Lung (tissue), 11 donors: ENCODE measurements at regions not wholly inside any gene's neighbourhood (a gene's known extent, or its start where the extent isn't known, plus 50 kb on each side); places are given as distances from the start of the nearest gene placed in this dataset.

Source experiments
- ATAC-seq: fragments of 200-7000 bp; cut with Tn5 transposase; one replicate; pipeline ENCODE4 v1.9.1; 2020; ENCODE audit warnings: moderate number of reproducible peaks; ENCODE audit not compliant: insufficient read depth, low FRiP score
- DNase-seq, 3 donors: peaks; one replicate each; pipeline ENCODE4 v3.0.0-alpha.2; 2013 to 2017
- H3K27ac ChIP-seq, 2 donors: one replicate each; pipeline ENCODE4 v1.5.1; 2013; ENCODE audit warnings: mild to moderate bottlenecking in 2 of 2, moderate library complexity in 2 of 2, control low read depth in 1 of 2, inconsistent platforms in 1 of 2, low read depth in 1 of 2, low read length in 1 of 2
- H3K27me3 ChIP-seq, 3 donors: one replicate each; pipeline ENCODE4 v1.5.1; 2013; ENCODE audit warnings: low read length in 2 of 3; ENCODE audit not compliant: control insufficient read depth in 3 of 3, insufficient read depth in 3 of 3
- H3K36me3 ChIP-seq, 4 donors: one replicate each; pipeline ENCODE4 v1.5.1; 2013; ENCODE audit warnings: low read length in 4 of 4, mild to moderate bottlenecking in 1 of 4, moderate library complexity in 1 of 4; ENCODE audit not compliant: control insufficient read depth in 4 of 4, insufficient read depth in 4 of 4
- H3K4me1 ChIP-seq, 5 donors: one replicate each; pipeline ENCODE4 v1.5.1; 2013; ENCODE audit warnings: low read length in 5 of 5, mild to moderate bottlenecking in 2 of 5, moderate library complexity in 1 of 5; ENCODE audit not compliant: control insufficient read depth in 5 of 5, insufficient read depth in 5 of 5
- H3K4me3 ChIP-seq: one replicate; pipeline ENCODE4 v1.5.1; 2013; ENCODE audit warnings: mild to moderate bottlenecking, control low read depth, moderate library complexity
- H3K9ac ChIP-seq, 2 donors: one replicate each; pipeline ENCODE4 v1.5.1; 2013; ENCODE audit warnings: low read length in 2 of 2, control low read depth in 1 of 2; ENCODE audit not compliant: insufficient read depth in 1 of 2
- H3K9me3 ChIP-seq, 4 donors: one replicate each; pipeline ENCODE4 v1.5.1; 2013; ENCODE audit warnings: low read length in 3 of 4, mild to moderate bottlenecking in 1 of 4, moderate library complexity in 1 of 4; ENCODE audit not compliant: control insufficient read depth in 4 of 4, insufficient read depth in 3 of 4
- WGBS, 2 donors: extraction: QIAGEN DNeasy Blood & Tissue Kit; methylation state at CpG; one replicate each; pipeline ENCODE4 v1.1.7; 2013; 5-methylcytosine and 5-hydroxymethylcytosine counted together
- TF ChIP-seq, protein P1 (sequence below): IDR thresholded peaks from 2 replicates; pipeline ENCODE4 v1.5.1; 2012; ENCODE audit warnings: mild to moderate bottlenecking; ENCODE audit errors: control extremely low read depth, extremely low read depth
- donor health status: control.
- donor health status: control.
- donor health status: Bipolar disorder and iron deficiency.
- donor health status: healthy.
- donor health status: DM: yes; HTN: yes; CAD: no.

DNA sequence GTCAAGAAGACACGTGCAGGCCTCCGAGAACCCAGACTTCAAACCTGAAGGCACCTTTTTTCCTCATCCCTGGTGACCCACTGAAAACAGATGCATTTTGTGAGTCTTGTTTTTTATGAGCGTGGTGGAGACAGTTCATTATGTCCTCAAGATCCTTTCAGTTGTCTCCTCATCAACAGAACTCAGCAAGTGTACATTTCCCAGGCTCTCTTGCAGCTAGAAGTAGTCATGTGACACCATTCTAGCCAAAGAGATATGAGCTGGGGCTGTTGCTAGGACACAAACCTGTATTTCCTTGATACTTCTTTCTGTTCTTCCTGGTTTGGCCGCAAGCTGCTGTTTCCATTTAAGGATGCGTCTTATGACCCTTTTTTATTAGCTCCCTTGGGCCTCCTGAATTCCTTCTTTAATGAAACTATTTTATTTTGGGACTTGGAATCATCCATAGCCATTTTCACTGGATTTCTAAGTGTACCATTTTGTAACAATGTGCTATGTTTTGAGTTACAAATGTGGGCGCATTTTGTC lies 135.7 kb upstream of the FOXF1 start:
- Histone ChIP-seq H3K4me3 (no peak overlapping the region), H3K27me3 (peaks cover 0 to 9% (median 0%) of the 10 kb centered on the region in 3 donors), H3K27ac (no peak overlapping the region), H3K36me3 (no peaks in the 10 kb centered on the region), H3K9me3 (peaks cover 0 to 8% (median 0%) of the 10 kb centered on the region in 4 donors), H3K4me1 (peaks cover 0 to 24% (median 0%) of the 10 kb centered on the region in 5 donors), H3K9ac (no peak overlapping the region)
- ATAC-seq: no peak
- 96 to 98% methylated on average over 6 of the region's 6 CpGs for WGBS, 2 donors
- TF ChIP-seq, protein P1, sequence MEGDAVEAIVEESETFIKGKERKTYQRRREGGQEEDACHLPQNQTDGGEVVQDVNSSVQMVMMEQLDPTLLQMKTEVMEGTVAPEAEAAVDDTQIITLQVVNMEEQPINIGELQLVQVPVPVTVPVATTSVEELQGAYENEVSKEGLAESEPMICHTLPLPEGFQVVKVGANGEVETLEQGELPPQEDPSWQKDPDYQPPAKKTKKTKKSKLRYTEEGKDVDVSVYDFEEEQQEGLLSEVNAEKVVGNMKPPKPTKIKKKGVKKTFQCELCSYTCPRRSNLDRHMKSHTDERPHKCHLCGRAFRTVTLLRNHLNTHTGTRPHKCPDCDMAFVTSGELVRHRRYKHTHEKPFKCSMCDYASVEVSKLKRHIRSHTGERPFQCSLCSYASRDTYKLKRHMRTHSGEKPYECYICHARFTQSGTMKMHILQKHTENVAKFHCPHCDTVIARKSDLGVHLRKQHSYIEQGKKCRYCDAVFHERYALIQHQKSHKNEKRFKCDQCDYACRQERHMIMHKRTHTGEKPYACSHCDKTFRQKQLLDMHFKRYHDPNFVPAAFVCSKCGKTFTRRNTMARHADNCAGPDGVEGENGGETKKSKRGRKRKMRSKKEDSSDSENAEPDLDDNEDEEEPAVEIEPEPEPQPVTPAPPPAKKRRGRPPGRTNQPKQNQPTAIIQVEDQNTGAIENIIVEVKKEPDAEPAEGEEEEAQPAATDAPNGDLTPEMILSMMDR: no peak
- no peak for DNase-seq

DNA sequence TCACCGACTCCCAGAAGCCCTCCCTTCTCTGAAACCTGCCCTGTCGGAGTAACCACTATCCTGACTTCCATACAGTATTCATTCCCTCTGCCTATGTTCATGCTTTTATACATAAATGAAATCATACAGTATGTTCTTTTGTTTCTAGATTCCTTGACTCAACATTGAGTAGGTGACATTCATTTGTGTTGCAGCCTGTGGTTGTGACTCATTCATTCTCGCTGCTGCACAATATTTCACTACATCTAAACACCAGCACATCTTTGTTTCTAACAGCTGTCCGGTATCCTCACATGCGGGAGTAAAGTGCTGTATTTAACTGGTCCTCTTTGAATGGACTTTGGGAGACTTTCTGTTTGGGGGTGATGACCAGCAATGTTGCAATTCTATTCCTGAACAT lies 135.0 kb upstream of the FOXF1 start:
- TF ChIP-seq, protein P1: no peak
- 89 to 92% methylated on average over 5 of the region's 5 CpGs for WGBS, 2 donors

DNA sequence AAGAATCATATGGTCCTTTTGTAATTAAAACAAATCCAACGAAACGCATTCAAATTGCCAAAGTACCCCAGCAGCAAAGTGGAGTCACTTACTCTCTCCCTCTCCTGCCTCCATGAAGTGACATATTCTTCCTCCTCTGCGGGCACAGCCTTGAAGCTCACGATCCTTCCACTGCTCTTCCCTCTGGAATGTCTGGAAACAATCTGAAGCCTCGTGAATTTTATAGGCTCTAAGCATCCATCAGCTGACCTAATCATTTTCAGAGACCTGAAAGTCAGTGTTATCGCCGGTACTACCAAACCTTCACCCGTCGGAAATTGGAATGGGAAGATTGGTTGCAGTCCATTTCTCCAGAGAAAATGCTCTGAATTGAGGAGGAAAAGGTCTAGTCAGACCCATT lies 134.5 kb upstream of the FOXF1 start:
- 76 to 77% methylated on average over 9 of the region's 9 CpGs for WGBS, 2 donors

More for the DNA sequence above, 135.0 kb upstream of the FOXF1 start:
- Histone ChIP-seq H3K9me3 (peaks cover 0 to 8% (median 0%) of the 10 kb centered on the region in 4 donors), H3K27ac (no peak overlapping the region), H3K4me3 (no peak overlapping the region), H3K27me3 (peaks cover 0 to 9% (median 0%) of the 10 kb centered on the region in 3 donors), H3K4me1 (peaks cover 0 to 31% (median 0%) of the 10 kb centered on the region in 5 donors), H3K9ac (no peak overlapping the region), H3K36me3 (no peaks in the 10 kb centered on the region)
- ATAC-seq (no peak), DNase-seq (no peak)

More for the DNA sequence above, 134.5 kb upstream of the FOXF1 start:
- H3K4me3 ChIP-seq: no peak overlapping the region
- TF ChIP-seq, protein P1: no peak
- DNase-seq: no peak
- H3K27ac ChIP-seq: no peak overlapping the region
- no peak for ATAC-seq
- peaks cover 0 to 8% (median 0%) of the 10 kb centered on the region in 4 donors for H3K9me3 ChIP-seq
- H3K27me3 ChIP-seq: peaks cover 0 to 9% (median 0%) of the 10 kb centered on the region in 3 donors
- H3K36me3 ChIP-seq: no peaks in the 10 kb centered on the region
- no peak overlapping the region for H3K9ac ChIP-seq
- peaks cover 0 to 33% (median 0%) of the 10 kb centered on the region in 5 donors for H3K4me1 ChIP-seq
